HepG2 (cell line): ENCODE measurements at regions not wholly inside any gene's neighbourhood (a gene's known extent, or its start where the extent isn't known, plus 50 kb on each side); places are given as distances from the start of the nearest gene placed in this dataset.

Experiments used
- ATAC-seq: fragments of 200-7000 bp; cut with Tn5 transposase; 3 replicates; pipeline ENCODE4 v1.9.1; 2020; ENCODE audit warnings: mild to moderate bottlenecking, moderate library complexity
- BruUV-seq: library from RNA; stranded (reverse); fragments of 400-500 nt; replicated peaks from 2 replicates; lab custom pipeline; 2021; lab: Mats Ljungman, UMichigan
- CTCF ChIA-PET: fragments of 300-600 bp; formaldehyde crosslinking; extraction: SDS; loops from one replicate; lab custom pipeline; 2021; ENCODE audit warnings: low total read pairs, inconsistent platforms, low intra/inter-chr PET ratio; lab: Yijun Ruan, JAX
- POLR2A ChIA-PET: fragments of 350-600 bp; sonication (Branson Sonifier 250); formaldehyde crosslinking; loops from one replicate; lab custom pipeline; 2020; ENCODE audit warnings: antibody characterized with exemption, inconsistent platforms; lab: Yijun Ruan, JAX
- DNase-seq: peaks from one replicate; pipeline ENCODE4 v3.0.0-alpha.2; 2015; ENCODE audit warnings: low spot score
- FAIRE-seq: peaks from 3 replicates; lab custom pipeline; 2011; peaks lifted over from hg19 to GRCh38; lab: Jason Lieb, UNC
- H2AFZ ChIP-seq: one replicate; pipeline ENCODE4 v1.6.1; 2011; ENCODE audit warnings: low read length, inconsistent platforms
- H3K27ac ChIP-seq: fragments of 300-600 bp; 3 replicates; pipeline ENCODE4 v1.8.0; 2011; ENCODE audit warnings: mixed run types, mild to moderate bottlenecking, mixed read lengths, low read length, inconsistent platforms; ENCODE audit not compliant: insufficient read depth; ENCODE audit errors: extremely low read length
- H3K27me3 ChIP-seq, 2 experiments: fragments of 200-600 bp in 1 of 2; 2 replicates in 1 of 2; 3 replicates in 1 of 2; pipeline versions ENCODE4 v1.6.0 to v1.8.0; 2011; ENCODE audit warnings: low read length in 2 of 2, mild to moderate bottlenecking in 2 of 2, moderate library complexity in 2 of 2, inconsistent platforms in 1 of 2; ENCODE audit not compliant: insufficient read depth in 2 of 2, control insufficient read depth in 1 of 2
- H3K36me3 ChIP-seq, 2 experiments: fragments of 200-600 bp in 1 of 2; replicated peaks in 1 of 2; 2 replicates in 1 of 2; 3 replicates in 1 of 2; pipeline versions ENCODE4 v1.5.1 to v1.8.0; 2011; ENCODE audit warnings: low read length in 2 of 2, inconsistent platforms in 1 of 2; ENCODE audit not compliant: insufficient read depth in 2 of 2, control insufficient read depth in 1 of 2
- H3K4me1 ChIP-seq: 2 replicates; pipeline ENCODE4 v1.5.1; 2012; ENCODE audit warnings: low read length, inconsistent platforms; ENCODE audit not compliant: insufficient read depth
- H3K4me2 ChIP-seq: 2 replicates; pipeline ENCODE4 v1.6.0; 2011; ENCODE audit warnings: low read depth, low read length, inconsistent platforms
- H3K4me3 ChIP-seq, 3 experiments: fragments of 200-600 bp in 1 of 3; sonication (generic), shearing (Covaris generic) in 1 of 3; replicated peaks in 1 of 3; 2 replicates each; pipeline ENCODE4 v1.5.1; 2011 to 2016; ENCODE audit warnings: low read length in 3 of 3, inconsistent platforms in 2 of 3, low read depth in 2 of 3, mild to moderate bottlenecking in 2 of 3, control low read depth in 1 of 3, mixed read lengths in 1 of 3; ENCODE audit not compliant: insufficient read depth in 1 of 3
- H3K79me2 ChIP-seq: one replicate; pipeline ENCODE4 v1.6.1; 2011; ENCODE audit warnings: low read length, inconsistent platforms; ENCODE audit not compliant: insufficient read depth
- H3K9ac ChIP-seq: 2 replicates; pipeline ENCODE4 v1.6.0; 2011; ENCODE audit warnings: mild to moderate bottlenecking, low read depth, low read length, inconsistent platforms; ENCODE audit not compliant: insufficient read depth
- H3K9me3 ChIP-seq: 2 replicates; pipeline ENCODE4 v1.5.1; 2012; ENCODE audit warnings: mild to moderate bottlenecking, low read length
- H4K20me1 ChIP-seq: 2 replicates; pipeline ENCODE4 v1.6.0; 2011; ENCODE audit warnings: inconsistent platforms, mild to moderate bottlenecking, low read length, moderate library complexity; ENCODE audit not compliant: insufficient read depth
- AGO2 ChIP-seq: fragments of 200-400 bp; formaldehyde crosslinking; optimal IDR thresholded peaks from 2 replicates; pipeline ENCODE3; 2017; ENCODE audit warnings: mild to moderate bottlenecking, low read depth, low read length, moderate library complexity
- BHLHE40 ChIP-seq: IDR thresholded peaks from 2 replicates; pipeline ENCODE4 v1.6.1; 2011; ENCODE audit warnings: low read length, improper control_type of control experiment
- CENPT ChIP-seq: sonication (generic); formaldehyde crosslinking; IDR thresholded peaks from 2 replicates; pipeline ENCODE4 v1.8.0; 2022; ENCODE audit warnings: low read depth, mild to moderate bottlenecking, moderate library complexity, missing genetic modification reagents
- CREM ChIP-seq, 2 experiments: sonication (generic) in 1 of 2; formaldehyde crosslinking in 1 of 2; IDR thresholded peaks; 2 replicates each; pipeline versions ENCODE4 v1.4.0 to v1.6.1; 2016 to 2020; ENCODE audit warnings: antibody characterized with exemption in 1 of 2, mild to moderate bottlenecking in 1 of 2, missing genetic modification reagents in 1 of 2
- DMAP1 ChIP-seq: IDR thresholded peaks from 2 replicates; pipeline ENCODE4 v1.6.1; 2016
- MBD4 ChIP-seq: IDR thresholded peaks from 2 replicates; pipeline ENCODE4 v1.6.1; 2012; ENCODE audit warnings: low read length, inconsistent platforms, borderline replicate concordance
- SKI ChIP-seq: fragments of 450-650 bp; IDR thresholded peaks from one replicate; pipeline ENCODE4 v1.6.1; 2018; ENCODE audit warnings: mild to moderate bottlenecking; ENCODE audit not compliant: partially characterized antibody
- SNAPC2 ChIP-seq: sonication (generic); formaldehyde crosslinking; IDR thresholded peaks from 2 replicates; pipeline ENCODE4 v1.8.1; 2022; ENCODE audit warnings: mild to moderate bottlenecking, missing genetic modification reagents
- TBX2 ChIP-seq: sonication (generic); formaldehyde crosslinking; IDR thresholded peaks from 2 replicates; pipeline ENCODE4 v1.5.0; 2020; ENCODE audit warnings: missing genetic modification reagents, mild to moderate bottlenecking, borderline replicate concordance
- TCF12 ChIP-seq, 2 experiments: fragments of 450-650 bp in 1 of 2; sonication (generic) in 1 of 2; formaldehyde crosslinking in 1 of 2; IDR thresholded peaks; 2 replicates each; pipeline versions ENCODE4 v1.6.1 to v1.8.0; 2017 to 2022; ENCODE audit warnings: antibody characterized with exemption in 1 of 2, mild to moderate bottlenecking in 1 of 2, missing genetic modification reagents in 1 of 2, moderate library complexity in 1 of 2
- ZNF354B ChIP-seq: sonication (generic); formaldehyde crosslinking; IDR thresholded peaks from 2 replicates; pipeline ENCODE4 v1.8.0; 2022; ENCODE audit warnings: mild to moderate bottlenecking, missing genetic modification reagents
- ZNF569 ChIP-seq: sonication (generic); formaldehyde crosslinking; IDR thresholded peaks from 2 replicates; pipeline ENCODE4 v1.5.0; 2020; ENCODE audit warnings: mild to moderate bottlenecking, missing genetic modification reagents, moderate library complexity, borderline replicate concordance
- ZNF670 ChIP-seq: sonication (generic); formaldehyde crosslinking; IDR thresholded peaks from 2 replicates; pipeline ENCODE4 v1.8.0; 2022; ENCODE audit warnings: mild to moderate bottlenecking, missing genetic modification reagents, borderline replicate concordance
- ZNF747 ChIP-seq: sonication (generic); formaldehyde crosslinking; IDR thresholded peaks from 2 replicates; pipeline ENCODE4 v1.8.1; 2023; ENCODE audit warnings: missing genetic modification reagents, mild to moderate bottlenecking, borderline replicate concordance
- WGBS: methylation state at CpG from one replicate; pipeline ENCODE4 v1.1.6; 2017; ENCODE audit warnings: low lambda C conversion rate; 5-methylcytosine and 5-hydroxymethylcytosine counted together
- in situ Hi-C: cut with HindIII; loops from 2 replicates; pipeline ENCODE4 v1.10.0; 2017; ENCODE audit warnings: low pct_unique_long_range_greater_than_20kb; ENCODE audit not compliant: extremely low pct_ligation_motif_present
- intact Hi-C: fragments of 100-400 bp; cut with micrococcal nuclease; formaldehyde crosslinking; loops from one replicate; pipeline ENCODE4 v1.10.0; 2022; ENCODE audit not compliant: unreplicated experiment
- TF ChIP-seq, protein P1 (sequence below): sonication (generic); formaldehyde crosslinking; IDR thresholded peaks from 2 replicates; pipeline ENCODE4 v1.4.0; 2020; ENCODE audit warnings: missing genetic modification reagents
- TF ChIP-seq, protein P2 (sequence below): sonication (generic); formaldehyde crosslinking; IDR thresholded peaks from 2 replicates; pipeline ENCODE4 v1.4.0; 2020; ENCODE audit warnings: missing genetic modification reagents

DNA sequence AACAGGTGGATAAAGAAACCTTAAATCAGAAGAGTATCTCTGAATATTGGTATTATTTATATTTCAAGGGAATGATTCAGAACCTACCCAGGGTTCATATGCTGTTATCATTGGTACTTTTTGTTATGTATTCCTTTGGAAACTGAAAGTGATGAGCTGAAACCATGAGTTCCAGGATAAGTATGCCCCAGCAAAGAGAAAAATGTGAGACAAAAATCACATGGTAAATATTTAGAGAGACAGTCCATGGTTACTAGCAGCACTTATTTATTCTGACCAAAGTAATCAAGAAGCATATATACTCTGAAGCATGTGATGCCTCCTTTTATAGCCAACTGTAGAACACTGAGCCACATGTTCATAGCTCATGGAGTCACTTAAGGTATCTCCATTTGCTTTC lies 277.7 kb downstream of the ARAP2 start:
- BruUV-seq = no TSS peak
- TF ChIP-seq, protein P1, sequence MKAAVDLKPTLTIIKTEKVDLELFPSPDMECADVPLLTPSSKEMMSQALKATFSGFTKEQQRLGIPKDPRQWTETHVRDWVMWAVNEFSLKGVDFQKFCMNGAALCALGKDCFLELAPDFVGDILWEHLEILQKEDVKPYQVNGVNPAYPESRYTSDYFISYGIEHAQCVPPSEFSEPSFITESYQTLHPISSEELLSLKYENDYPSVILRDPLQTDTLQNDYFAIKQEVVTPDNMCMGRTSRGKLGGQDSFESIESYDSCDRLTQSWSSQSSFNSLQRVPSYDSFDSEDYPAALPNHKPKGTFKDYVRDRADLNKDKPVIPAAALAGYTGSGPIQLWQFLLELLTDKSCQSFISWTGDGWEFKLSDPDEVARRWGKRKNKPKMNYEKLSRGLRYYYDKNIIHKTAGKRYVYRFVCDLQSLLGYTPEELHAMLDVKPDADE (CRISPR knock-in tag) = no peak
- TF ChIP-seq ZNF354B (CRISPR knock-in tag) = no peak
- no peak for TF ChIP-seq ZNF569 (CRISPR knock-in tag)
- no peak overlapping the region for H3K4me2 ChIP-seq
- H3K79me2 ChIP-seq = no peaks in the 10 kb centered on the region
- H3K4me3 ChIP-seq = no peak overlapping the region
- in situ Hi-C loops (no loop called here), intact Hi-C loops (no loop called here)
- no peaks in the 10 kb centered on the region for H3K4me1 ChIP-seq
- no peak overlapping the region for H3K9ac ChIP-seq
- ChIA-PET CTCF (no interaction called here), POLR2A (no interaction called here)
- DNase-seq (no peak), ATAC-seq (no peak), FAIRE-seq (no peak)
- H4K20me1 ChIP-seq = no peaks in the 10 kb centered on the region
- no peak overlapping the region for H2AFZ ChIP-seq
- no peak overlapping the region for H3K27ac ChIP-seq
- no peaks in the 10 kb centered on the region for H3K9me3 ChIP-seq
- H3K36me3 ChIP-seq = no peaks in the 10 kb centered on the region
- H3K27me3 ChIP-seq = no peaks in the 10 kb centered on the region

DNA sequence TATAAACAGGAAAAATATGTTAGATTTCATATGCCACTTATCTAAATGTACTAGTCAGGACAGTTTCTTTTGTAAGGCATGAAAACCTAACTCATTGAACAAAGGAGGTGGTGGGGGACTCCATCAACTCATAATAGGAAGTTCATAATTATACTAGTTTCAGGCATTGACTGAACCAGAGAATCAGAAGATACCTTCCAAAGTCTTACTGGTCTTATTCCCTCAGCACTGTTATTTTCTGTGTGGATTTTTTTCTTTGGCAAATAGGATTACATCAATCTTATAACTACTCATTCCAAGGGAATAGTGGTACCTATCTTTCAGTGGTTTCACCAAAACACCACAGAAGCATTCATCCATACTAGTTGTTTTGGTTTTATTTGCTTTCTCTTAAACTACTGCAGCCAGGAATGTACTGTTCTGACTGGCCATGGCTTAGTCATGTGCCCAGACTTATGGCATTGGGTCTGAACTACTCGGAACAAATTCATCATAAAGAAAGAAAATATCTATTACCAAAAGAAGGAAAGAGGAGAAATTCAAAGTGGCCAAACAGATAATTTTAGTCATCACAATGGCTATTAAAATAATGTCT lies 273.9 kb downstream of the ARAP2 start:
- H2AFZ ChIP-seq = no peak overlapping the region
- CTCF ChIA-PET = no interaction called here
- H3K27me3 ChIP-seq = no peaks in the 10 kb centered on the region
- H3K9ac ChIP-seq = no peak overlapping the region
- intact Hi-C loops (no loop called here), in situ Hi-C loops (no loop called here)
- no peak for DNase-seq
- POLR2A ChIA-PET = no interaction called here
- no peaks in the 10 kb centered on the region for H3K4me1 ChIP-seq
- H3K27ac ChIP-seq = no peak overlapping the region
- H3K36me3 ChIP-seq = no peaks in the 10 kb centered on the region
- no peak for FAIRE-seq
- no peak overlapping the region for H3K4me3 ChIP-seq
- WGBS = 0% methylated on average over 1 of the region's 1 CpG
- H3K9me3 ChIP-seq = no peaks in the 10 kb centered on the region
- no peak overlapping the region for H3K4me2 ChIP-seq
- H4K20me1 ChIP-seq = no peaks in the 10 kb centered on the region
- ATAC-seq = no peak
- H3K79me2 ChIP-seq = no peaks in the 10 kb centered on the region
- BruUV-seq = no TSS peak
- no peak for TF ChIP-seq SKI
- no peak for TF ChIP-seq SNAPC2
- no peak for TF ChIP-seq AGO2
- no peak for TF ChIP-seq DMAP1 (CRISPR knock-in tag)
- no peak for TF ChIP-seq CREM (IDR thresholded peaks at IDR 0.05)
- TF ChIP-seq CREM (CRISPR knock-in tag; IDR thresholded peaks at IDR 0.05) = no peak
- TF ChIP-seq, protein P2, sequence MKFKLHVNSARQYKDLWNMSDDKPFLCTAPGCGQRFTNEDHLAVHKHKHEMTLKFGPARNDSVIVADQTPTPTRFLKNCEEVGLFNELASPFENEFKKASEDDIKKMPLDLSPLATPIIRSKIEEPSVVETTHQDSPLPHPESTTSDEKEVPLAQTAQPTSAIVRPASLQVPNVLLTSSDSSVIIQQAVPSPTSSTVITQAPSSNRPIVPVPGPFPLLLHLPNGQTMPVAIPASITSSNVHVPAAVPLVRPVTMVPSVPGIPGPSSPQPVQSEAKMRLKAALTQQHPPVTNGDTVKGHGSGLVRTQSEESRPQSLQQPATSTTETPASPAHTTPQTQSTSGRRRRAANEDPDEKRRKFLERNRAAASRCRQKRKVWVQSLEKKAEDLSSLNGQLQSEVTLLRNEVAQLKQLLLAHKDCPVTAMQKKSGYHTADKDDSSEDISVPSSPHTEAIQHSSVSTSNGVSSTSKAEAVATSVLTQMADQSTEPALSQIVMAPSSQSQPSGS (CRISPR knock-in tag) = no peak
- TF ChIP-seq ZNF747 = no peak
- TF ChIP-seq ZNF670 (CRISPR knock-in tag) = no peak
- no peak for TF ChIP-seq TCF12 (IDR thresholded peaks at IDR 0.05)
- no peak for TF ChIP-seq TCF12 (CRISPR knock-in tag; IDR thresholded peaks at IDR 0.05)
- TF ChIP-seq TBX2 (CRISPR knock-in tag) = no peak
- TF ChIP-seq BHLHE40 = no peak
- no peak for TF ChIP-seq MBD4
- TF ChIP-seq CENPT (CRISPR knock-in tag) = no peak
